T-helper 9 cell (primary cell): ENCODE measurements at regions not wholly inside any gene's neighbourhood (a gene's known extent, or its start where the extent isn't known, plus 50 kb on each side); places are given as distances from the start of the nearest gene placed in this dataset.
A peak's percentile ranks its signal among the peaks of the same experiment; 100 is the strongest.

Source experiments
- DNase-seq: peaks from one replicate; pipeline ENCODE4 v3.0.0-alpha.2; 2020

DNA sequence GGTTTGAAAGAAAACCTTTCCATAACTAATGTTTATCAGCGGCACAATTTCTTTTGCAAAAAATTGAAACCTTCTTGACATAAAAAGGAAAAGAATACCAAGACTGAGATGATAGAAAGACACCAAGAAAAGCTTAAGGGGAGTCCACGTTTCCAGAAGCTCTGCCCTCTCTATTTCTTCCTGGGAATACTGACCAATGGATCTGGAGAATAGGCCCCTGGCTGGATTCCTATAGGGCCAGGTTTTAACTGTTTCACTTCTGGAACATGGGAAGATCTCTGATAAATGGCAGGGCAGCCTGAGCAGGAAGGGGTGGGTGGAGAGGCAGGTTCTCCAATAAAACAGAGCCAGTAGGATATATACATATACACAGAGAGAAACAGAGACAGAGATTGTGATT, 413.4 kb upstream of the JARID2 start:
- DNase-seq = no peak

GRCh38 chr6:14834851-14835530, 410.9 kb upstream of the JARID2 start:
- DNase-seq = no peak

- no peak for DNase-seq
Measured at GRCh38 chr6:14837435-14837834, 408.4 kb upstream of the JARID2 start.

DNA sequence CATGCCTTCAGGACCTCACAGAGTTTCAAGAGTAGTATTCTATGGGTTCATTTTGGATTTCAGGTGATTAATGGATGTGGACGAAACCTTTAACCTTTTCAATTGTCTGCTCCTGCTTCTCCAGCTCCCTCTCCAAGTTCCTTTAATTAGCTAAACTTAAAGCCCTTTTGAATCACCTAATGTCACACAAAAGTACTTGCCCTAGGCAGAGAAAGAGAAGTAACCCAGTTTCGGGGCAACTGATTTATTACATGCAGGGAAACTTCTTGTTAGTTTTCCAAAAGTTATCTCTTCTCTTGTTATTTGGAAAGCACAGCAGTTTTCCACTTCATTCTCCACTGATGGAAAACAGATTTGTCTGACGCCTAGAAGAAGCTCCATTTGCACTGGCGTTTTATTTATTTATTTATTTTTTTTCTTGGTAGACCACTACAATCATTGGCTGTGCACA, 407.7 kb upstream of the JARID2 start:
- DNase-seq = no peak

- DNase-seq = no peak
Measured at GRCh38 chr6:14841901-14842421, 403.9 kb upstream of the JARID2 start.

DNA sequence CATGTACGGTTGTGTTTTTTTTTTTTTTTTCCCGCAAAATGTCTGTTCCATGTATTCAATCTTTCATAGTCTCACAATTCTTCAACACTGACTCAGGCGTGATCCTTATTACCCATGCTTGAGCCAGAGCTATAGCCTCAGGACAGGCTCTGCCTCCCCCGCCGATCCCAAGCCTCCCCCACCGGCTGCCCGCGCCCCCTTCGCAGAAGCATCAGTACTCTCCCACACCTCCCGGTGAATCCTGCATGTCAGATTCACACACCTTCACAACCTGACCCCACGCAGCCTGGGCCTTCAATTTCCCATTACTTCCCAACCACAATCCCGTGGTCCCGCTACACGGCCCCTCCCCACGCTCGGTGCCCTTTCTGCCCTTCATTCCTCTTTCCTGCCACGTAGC, 401.5 kb upstream of the JARID2 start:
- DNase-seq = no peak

DNA sequence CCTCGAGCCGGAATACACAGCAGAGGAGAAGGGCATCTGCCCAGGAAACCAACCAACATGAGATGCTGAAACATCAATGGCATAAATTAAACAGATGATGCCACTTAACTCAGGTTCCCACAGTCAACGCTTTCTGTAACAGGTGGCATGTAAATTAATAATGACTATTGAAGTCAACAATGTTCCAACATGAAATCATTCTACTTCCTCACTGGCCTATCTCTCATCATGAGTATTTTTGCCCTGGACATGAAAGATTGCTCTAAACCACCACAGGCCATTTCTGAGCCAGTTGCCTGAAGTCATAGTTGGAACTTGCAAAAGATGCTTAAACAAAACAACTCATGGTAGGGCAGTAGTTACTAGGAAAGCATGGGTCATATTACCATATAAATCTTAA, 397.9 kb upstream of the JARID2 start:
- DNase-seq = no peak

DNA sequence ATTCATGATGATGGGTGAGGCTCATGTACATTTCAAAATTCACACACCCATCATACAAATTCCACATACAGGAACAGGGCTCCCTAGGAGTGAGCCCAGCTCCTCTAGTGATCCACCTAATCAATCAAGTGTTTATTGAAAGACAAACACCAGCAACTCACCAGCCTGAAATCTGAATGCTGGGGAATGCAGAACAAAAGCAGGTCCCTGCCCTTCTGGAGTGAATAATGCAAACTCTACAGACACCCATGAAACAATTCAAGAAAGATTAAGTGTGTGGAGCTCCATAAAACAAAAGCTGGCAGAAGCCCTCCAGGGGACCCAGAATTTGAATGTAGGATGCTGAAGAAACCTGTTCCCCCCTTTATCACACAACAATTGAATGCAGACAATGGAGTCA, 396.7 kb upstream of the JARID2 start:
- DNase-seq = no peak

DNA sequence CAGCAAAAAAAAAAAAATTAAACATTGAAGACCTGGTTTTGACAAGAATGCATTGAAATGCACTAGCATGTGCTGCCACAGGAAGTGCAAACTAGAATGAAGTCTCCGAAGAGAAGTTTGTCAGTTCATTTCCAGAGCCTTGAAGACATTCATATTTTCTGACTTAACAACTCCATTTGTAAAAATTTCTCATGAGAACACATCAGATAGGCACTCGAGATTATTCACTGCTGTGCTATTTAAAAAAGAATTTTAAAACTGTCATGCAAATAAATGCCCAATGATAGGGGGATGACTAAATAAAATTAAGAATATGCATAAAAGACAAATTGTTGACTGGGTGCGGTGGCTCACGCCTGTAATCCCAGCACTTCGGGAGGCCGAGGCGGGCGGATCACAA, 394.6 kb upstream of the JARID2 start:
- DNase-seq = no peak

DNA sequence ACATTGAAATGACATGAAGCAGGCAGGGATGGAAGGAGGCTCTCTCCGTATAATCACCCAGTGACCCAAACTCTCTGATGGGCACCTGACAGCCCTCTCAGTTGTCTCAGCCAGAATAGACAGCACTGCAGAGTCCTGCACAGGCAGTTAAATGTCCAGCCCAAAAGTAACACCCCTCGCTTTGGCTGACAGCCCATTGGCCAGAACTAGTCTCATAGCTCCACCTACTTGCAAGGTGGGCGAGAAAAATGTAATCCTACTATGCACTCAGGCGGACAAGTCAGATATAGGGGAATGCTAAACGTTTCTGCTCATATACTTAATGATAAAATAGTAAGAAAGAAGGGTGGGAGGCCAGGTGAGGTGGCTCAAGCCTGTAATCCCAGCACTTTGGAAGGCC, 393.5 kb upstream of the JARID2 start:
- DNase-seq = no peak

DNA sequence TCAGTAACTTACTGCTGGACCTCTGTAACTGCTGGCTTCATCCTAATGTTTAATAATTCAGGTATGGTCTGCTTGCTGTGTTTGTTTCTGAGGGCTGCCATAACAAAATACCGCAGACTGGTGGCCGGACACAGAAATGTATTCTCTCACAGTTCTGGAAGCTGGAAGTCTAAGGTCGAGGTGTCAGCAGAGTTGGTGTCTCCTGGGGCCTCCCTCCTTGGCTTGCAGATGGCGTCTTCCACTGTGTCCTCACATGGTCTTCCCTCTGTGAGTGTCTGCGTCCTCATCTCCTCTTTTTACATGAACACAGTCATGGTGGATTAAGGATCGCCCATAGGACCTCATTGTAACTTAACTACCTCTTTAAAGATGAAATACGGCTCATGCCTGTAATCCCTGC, 389.7 kb upstream of the JARID2 start:
- DNase-seq = no peak

DNA sequence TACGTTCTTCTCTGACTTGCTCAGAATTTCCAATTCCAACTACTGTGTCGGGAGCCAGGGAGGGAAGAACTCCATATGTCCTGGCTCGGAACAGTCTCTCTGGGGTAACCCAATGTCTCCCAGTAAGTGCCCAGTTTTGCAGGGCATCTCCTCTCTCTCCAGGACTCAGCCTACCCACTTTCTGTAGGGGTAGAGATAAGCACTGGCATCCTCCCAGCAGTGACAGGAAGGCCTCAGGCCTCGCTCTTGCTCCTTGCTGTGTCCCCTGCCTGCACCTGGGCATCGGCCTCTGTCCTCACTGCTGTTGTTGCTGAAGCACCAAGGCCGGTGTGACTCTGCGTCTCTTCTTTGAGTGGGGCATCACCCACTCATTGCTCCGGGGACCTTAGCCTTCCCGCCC, 388.9 kb upstream of the JARID2 start:
- DNase-seq = no peak

- DNase-seq = peak; percentile 50
Measured at GRCh38 chr6:14857501-14857900, 388.4 kb upstream of the JARID2 start.

GRCh38 chr6:14858808-14859207, 387.1 kb upstream of the JARID2 start:
- no peak for DNase-seq

GRCh38 chr6:14860774-14861173, 385.1 kb upstream of the JARID2 start:
- DNase-seq = no peak

GRCh38 chr6:14861491-14861943, 384.4 kb upstream of the JARID2 start:
- no peak for DNase-seq

- DNase-seq = no peak
Measured at GRCh38 chr6:14862845-14863244, 383.0 kb upstream of the JARID2 start.

GRCh38 chr6:14863902-14864850, 381.7 kb upstream of the JARID2 start:
- DNase-seq = no peak

DNA sequence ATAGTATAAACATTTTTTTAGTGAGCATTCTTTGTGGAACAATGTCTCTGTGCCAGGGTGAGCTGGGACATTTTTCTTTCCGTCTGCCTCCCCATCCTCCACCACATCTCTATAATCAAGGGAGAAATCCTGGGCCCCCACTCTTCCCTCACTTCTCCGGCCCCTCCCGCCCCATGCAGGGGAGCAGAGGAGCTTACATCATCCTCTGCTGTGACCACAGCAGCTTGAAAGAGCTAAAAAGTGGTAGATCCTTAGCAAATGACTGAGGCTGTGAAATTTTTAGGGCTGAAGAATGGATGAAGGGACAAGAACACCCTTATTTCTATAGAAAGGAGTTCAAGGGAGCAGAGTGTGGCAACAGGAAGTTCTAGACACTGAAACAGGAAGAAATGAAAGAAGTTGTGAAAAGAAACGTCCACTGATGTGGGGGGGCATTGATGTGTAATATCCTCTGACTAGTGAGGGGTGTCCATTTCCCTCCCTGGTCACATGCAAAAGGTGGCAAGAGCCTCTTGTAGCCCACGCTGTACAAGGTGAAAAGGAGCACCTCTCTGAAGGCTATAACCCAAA, 380.3 kb upstream of the JARID2 start:
- no peak for DNase-seq

- no peak for DNase-seq
Measured at GRCh38 chr6:14867802-14868201, 378.1 kb upstream of the JARID2 start.

DNA sequence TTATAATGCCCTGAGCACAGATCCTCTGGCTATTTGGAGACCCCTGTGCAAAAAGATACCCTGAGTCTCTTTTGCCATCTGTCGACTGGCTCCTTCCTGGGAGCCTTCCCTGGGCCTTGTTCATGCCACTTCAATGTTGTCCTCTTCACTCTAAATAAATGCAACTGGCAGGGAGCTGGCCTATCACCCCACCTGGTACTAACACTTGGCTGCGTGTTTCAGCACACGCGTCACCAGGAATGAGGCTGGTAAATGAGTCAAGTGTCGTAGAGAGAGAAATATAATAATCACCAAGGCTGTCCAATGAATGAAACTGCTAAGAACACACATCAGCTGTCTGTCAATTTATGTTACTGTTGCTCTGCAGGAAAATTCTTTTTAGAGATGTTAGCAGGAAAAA, 374.6 kb upstream of the JARID2 start:
- no peak for DNase-seq

- no peak for DNase-seq
Measured at GRCh38 chr6:14873101-14873500, 372.8 kb upstream of the JARID2 start.

DNA sequence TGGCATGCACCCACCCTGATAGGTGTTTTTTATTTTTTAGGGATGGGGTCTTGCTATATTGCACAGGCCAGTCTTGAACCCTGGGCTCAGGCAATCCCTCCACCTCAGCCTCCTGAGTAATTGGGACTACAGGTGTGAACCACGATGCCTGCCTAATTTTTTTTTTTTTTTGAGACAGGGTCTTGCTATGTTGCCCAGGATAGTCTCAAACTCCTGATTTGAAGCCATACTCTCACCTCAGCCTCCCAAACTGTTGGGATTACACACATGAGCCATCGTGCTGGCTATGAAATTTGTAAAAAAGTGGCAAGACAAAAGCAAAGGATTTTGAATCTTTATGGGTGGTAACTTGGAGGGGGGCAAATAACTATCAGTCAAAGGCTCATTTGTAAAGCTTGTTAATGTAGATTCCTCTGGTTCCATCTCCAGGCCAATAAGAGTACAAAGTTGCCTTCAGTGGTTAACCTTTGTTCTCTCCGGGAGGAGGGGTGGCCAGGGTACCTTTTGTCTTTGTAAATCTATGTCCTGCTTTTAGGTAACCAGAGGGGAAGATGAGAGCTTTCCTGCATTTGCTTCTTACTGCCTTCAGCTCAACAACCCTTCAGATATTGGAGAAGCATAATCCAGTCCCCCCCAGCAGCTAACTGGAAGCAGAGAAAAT, 372.0 kb upstream of the JARID2 start:
- DNase-seq = no peak
